Cardiac septum (tissue), 1 donor: ENCODE measurements at regions not wholly inside any gene's neighbourhood (a gene's known extent, or its start where the extent isn't known, plus 50 kb on each side); places are given as distances from the start of the nearest gene placed in this dataset.

Experiments
- DNase-seq: peaks from one replicate; pipeline ENCODE4 v3.0.0-alpha.2; 2020; ENCODE audit warnings: low spot score
- intact Hi-C: fragments of 100-400 bp; cut with DNase I; formaldehyde crosslinking; loops from one replicate; pipeline ENCODE4 v1.14.0; 2022
- donor health status: DM: no; HTN: no; CAD: no.

GRCh38 chr4:124954046-124954445 is 241.5 kb upstream of the ANKRD50 start:
- intact Hi-C loops = no loop called here
- no peak for DNase-seq

GRCh38 chr4:124953486-124953885 is 241.0 kb upstream of the ANKRD50 start:
- DNase-seq = no peak
- intact Hi-C loops = no loop called here

- no peak for DNase-seq
- intact Hi-C loops = no loop called here
These were observed 240.5 kb upstream of the ANKRD50 start for GRCh38 chr4:124953061-124953460.

GRCh38 chr4:124952601-124953000 is 240.1 kb upstream of the ANKRD50 start:
- DNase-seq = no peak
- intact Hi-C loops = no loop called here

- intact Hi-C loops = no loop called here
These were observed 236.6 kb upstream of the ANKRD50 start for GRCh38 chr4:124948976-124949597.

GRCh38 chr4:124947622-124948265 is 235.2 kb upstream of the ANKRD50 start:
- no peak for DNase-seq
- intact Hi-C loops = no loop called here

More at GRCh38 chr4:124948976-124949597, 236.6 kb upstream of the ANKRD50 start:
- DNase-seq = no peak

GRCh38 chr4:124946696-124947095 is 234.2 kb upstream of the ANKRD50 start:
- intact Hi-C loops = no loop called here
- DNase-seq = no peak

- intact Hi-C loops = no loop called here
- no peak for DNase-seq
These were observed 232.9 kb upstream of the ANKRD50 start for GRCh38 chr4:124945422-124945821.

- intact Hi-C loops = no loop called here
- DNase-seq = no peak
These were observed 231.4 kb upstream of the ANKRD50 start for GRCh38 chr4:124943938-124944337.

GRCh38 chr4:124943145-124943889 is 230.8 kb upstream of the ANKRD50 start:
- no peak for DNase-seq
- intact Hi-C loops = no loop called here

- no peak for DNase-seq
- intact Hi-C loops = no loop called here
These were observed 228.7 kb upstream of the ANKRD50 start for GRCh38 chr4:124941267-124941666.

GRCh38 chr4:124940387-124940786 is 227.9 kb upstream of the ANKRD50 start:
- no peak for DNase-seq
- intact Hi-C loops = no loop called here

- intact Hi-C loops = loop anchor here (2.0 to 10.0 kb wide), 2 partner anchors 227 to 605 kb away; partner anchors contain the start of gene ANKRD50
These were observed 227.4 kb upstream of the ANKRD50 start for GRCh38 chr4:124939908-124940307.

GRCh38 chr4:124938836-124939235 is 226.3 kb upstream of the ANKRD50 start:
- DNase-seq = no peak
- intact Hi-C loops = loop anchor here (2.0 to 10.0 kb wide), 2 partner anchors 226 to 604 kb away; partner anchors contain the start of gene ANKRD50

More at GRCh38 chr4:124939908-124940307, 227.4 kb upstream of the ANKRD50 start:
- no peak for DNase-seq

- intact Hi-C loops = loop anchor here (2.0 to 10.0 kb wide), 2 partner anchors 225 to 603 kb away; partner anchors contain the start of gene ANKRD50
- DNase-seq = no peak
These were observed 225.5 kb upstream of the ANKRD50 start for GRCh38 chr4:124937993-124938392.

GRCh38 chr4:124936427-124936826 is 223.9 kb upstream of the ANKRD50 start:
- intact Hi-C loops = loop anchor here (1.0 to 10.0 kb wide), 2 partner anchors 32 to 602 kb away; no protein-coding TSS in a partner anchor
- peak; percentile 76 for DNase-seq

GRCh38 chr4:124934916-124935315 is 222.4 kb upstream of the ANKRD50 start:
- DNase-seq = no peak

GRCh38 chr4:124933521-124933920 is 221.0 kb upstream of the ANKRD50 start:
- DNase-seq = no peak
- intact Hi-C loops = loop anchor here (10.0 kb wide), 1 partner anchor 599 kb away; no protein-coding TSS in a partner anchor

More at GRCh38 chr4:124934916-124935315, 222.4 kb upstream of the ANKRD50 start:
- intact Hi-C loops = loop anchor here (10.0 kb wide), 1 partner anchor 600 kb away; no protein-coding TSS in a partner anchor

- intact Hi-C loops = loop anchor here (10.0 kb wide), 1 partner anchor 598 kb away; no protein-coding TSS in a partner anchor
- no peak for DNase-seq
These were observed 219.9 kb upstream of the ANKRD50 start for GRCh38 chr4:124932447-124932846.

- intact Hi-C loops = loop anchor here (10.0 kb wide), 1 partner anchor 596 kb away; no protein-coding TSS in a partner anchor
- no peak for DNase-seq
These were observed 218.5 kb upstream of the ANKRD50 start for GRCh38 chr4:124931050-124931449.
